Coronary artery (tissue), 2 donors: ENCODE measurements at regions not wholly inside any gene's neighbourhood (a gene's known extent, or its start where the extent isn't known, plus 50 kb on each side); places are given as distances from the start of the nearest gene placed in this dataset.

ENCODE experiments used
- DNase-seq: peaks from one replicate; pipeline ENCODE4 v3.0.0-alpha.2; 2017; ENCODE audit warnings: low spot score
- H3K27ac ChIP-seq, 2 donors: fragments of 200-600 bp; sonication (generic); one replicate each; pipeline ENCODE4 v1.5.1; 2016 to 2019
- H3K4me3 ChIP-seq: fragments of 200-600 bp; sonication (generic); 2 replicates; pipeline ENCODE4 v1.5.1; 2016; ENCODE audit warnings: mild to moderate bottlenecking, moderate library complexity
- CTCF ChIP-seq: fragments of 200-600 bp; sonication (generic); IDR thresholded peaks from one replicate; pipeline ENCODE4 v1.5.1; 2019; ENCODE audit warnings: antibody characterized with exemption

- H3K4me3 ChIP-seq = no peak overlapping the region
- no peak for DNase-seq
- no peak overlapping the region for H3K27ac ChIP-seq
- no peak for TF ChIP-seq CTCF
Observed at GRCh38 chr10:76647301-76647700, 990.3 kb downstream of the KCNMA1 start.

GRCh38 chr10:76645341-76645740, 992.3 kb downstream of the KCNMA1 start:
- Histone ChIP-seq H3K27ac (no peak overlapping the region), H3K4me3 (no peak overlapping the region)
- DNase-seq = no peak
- no peak for TF ChIP-seq CTCF

GRCh38 chr10:76644476-76644875, 993.1 kb downstream of the KCNMA1 start:
- Histone ChIP-seq H3K4me3 (no peak overlapping the region), H3K27ac (no peak overlapping the region)
- DNase-seq = no peak
- TF ChIP-seq CTCF = no peak

GRCh38 chr10:76643511-76643911, 994.1 kb downstream of the KCNMA1 start:
- no peak for DNase-seq
- TF ChIP-seq CTCF = no peak
- no peak overlapping the region for H3K4me3 ChIP-seq
- H3K27ac ChIP-seq = no peak overlapping the region

- H3K27ac ChIP-seq = no peak overlapping the region
- no peak overlapping the region for H3K4me3 ChIP-seq
- no peak for TF ChIP-seq CTCF
- no peak for DNase-seq
Observed at GRCh38 chr10:76642358-76642757, 995.2 kb downstream of the KCNMA1 start.

- Histone ChIP-seq H3K27ac (no peak overlapping the region), H3K4me3 (no peak overlapping the region)
- DNase-seq = no peak
- no peak for TF ChIP-seq CTCF
Observed at GRCh38 chr10:76641215-76641614, 996.4 kb downstream of the KCNMA1 start.

- DNase-seq = no peak
- H3K27ac ChIP-seq = no peak overlapping the region
- no peak for TF ChIP-seq CTCF
- no peak overlapping the region for H3K4me3 ChIP-seq
Observed at GRCh38 chr10:76640806-76641205, 996.8 kb downstream of the KCNMA1 start.
